GM12878 (cell line): ENCODE measurements at regions not wholly inside any gene's neighbourhood (a gene's known extent, or its start where the extent isn't known, plus 50 kb on each side); places are given as distances from the start of the nearest gene placed in this dataset.

ENCODE experiments used
- CTCF ChIP-seq, 3 experiments: IDR thresholded peaks in 2 of 3; conservative IDR thresholded peaks in 1 of 3; 2 replicates each; pipeline ENCODE4 v1.5.1; 2011; ENCODE audit warnings: low read depth in 3 of 3, low read length in 3 of 3, mild to moderate bottlenecking in 3 of 3, control low read depth in 2 of 3, moderate library complexity in 2 of 3, inconsistent platforms in 1 of 3, mixed read lengths in 1 of 3; ENCODE audit not compliant: control insufficient read depth in 2 of 3, insufficient read depth in 1 of 3; ENCODE audit errors: extremely low read depth in 1 of 3
- EGR1 ChIP-seq, 2 experiments: IDR thresholded peaks; 1 replicate in 1 of 2; 2 replicates in 1 of 2; pipeline ENCODE4 v1.6.1; 2011 to 2012; ENCODE audit warnings: low read depth in 2 of 2, low read length in 2 of 2, borderline replicate concordance in 1 of 2, mild to moderate bottlenecking in 1 of 2, moderate library complexity in 1 of 2
- REST ChIP-seq: IDR thresholded peaks from 2 replicates; pipeline ENCODE4 v1.6.1; 2012; ENCODE audit warnings: mild to moderate bottlenecking, low read depth, low read length
- SIN3A ChIP-seq: IDR thresholded peaks from 2 replicates; pipeline ENCODE4 v1.6.1; 2012; ENCODE audit warnings: low read depth, low read length, improper control_type of control experiment

- no peak for TF ChIP-seq EGR1 (IDR thresholded peaks at IDR 0.05; ENCODE audit: borderline replicate concordance in 1 of 2, low read depth in 2 of 2, low read length in 2 of 2)
- no peak for TF ChIP-seq SIN3A
- peak; percentile 86 for TF ChIP-seq REST
- no peak for TF ChIP-seq CTCF (IDR thresholded peaks at IDR 0.05 in 2 of 3, conservative IDR thresholded peaks at IDR 0.05 in 1 of 3; ENCODE audit: control insufficient read depth in 2 of 3, extremely low read depth in 1 of 3, insufficient read depth in 1 of 3, low read depth in 3 of 3, low read length in 3 of 3)
Measured at GRCh38 chr5:124546643-124547042, 199.8 kb downstream of the ZNF608 start.
